ENCODE measurements at regions not wholly inside any gene's neighbourhood (a gene's known extent, or its start where the extent isn't known, plus 50 kb on each side); places are given as distances from the start of the nearest gene placed in this dataset.

- DNase-seq (ENCODE audit: low read depth, low spot score) (no peak), FAIRE-seq (no peak)
- Histone ChIP-seq H3K4me2 (ENCODE audit: control insufficient read depth, extremely low read depth, insufficient read depth, low read depth, low read length) (no peak overlapping the region), H3K9ac (ENCODE audit: control insufficient read depth, extremely low read depth, insufficient read depth, low read length) (no peak overlapping the region), H3K9me3 (ENCODE audit: control insufficient read depth, low read depth, low read length) (no peaks in the 10 kb centered on the region), H3K9me1 (ENCODE audit: control insufficient read depth, extremely low read depth, insufficient read depth, low read length) (no peaks in the 10 kb centered on the region), H3K4me3 (ENCODE audit: control insufficient read depth in 2 of 3, extremely low read depth in 1 of 3, insufficient read depth in 2 of 3, low read depth in 1 of 3, low read length in 3 of 3) (no peak overlapping the region), H3K4me1 (ENCODE audit: control insufficient read depth, extremely low read depth, insufficient read depth, low read length) (no peaks in the 10 kb centered on the region), H3K27ac (ENCODE audit: control insufficient read depth, insufficient read depth, low read length) (no peak overlapping the region), H3K79me2 (ENCODE audit: control insufficient read depth, insufficient read depth, low read length) (no peaks in the 10 kb centered on the region), H2AFZ (ENCODE audit: control insufficient read depth, low read length) (no peak overlapping the region), H3K36me3 (ENCODE audit: control insufficient read depth in 2 of 2, extremely low read depth in 1 of 2, insufficient read depth in 2 of 2, low read length in 2 of 2) (no peaks in the 10 kb centered on the region), H4K20me1 (ENCODE audit: control insufficient read depth, extremely low read depth, insufficient read depth, low read length) (no peaks in the 10 kb centered on the region), H3K27me3 (ENCODE audit: control insufficient read depth, extremely low read depth, insufficient read depth, low read length) (no peaks in the 10 kb centered on the region)
- TF ChIP-seq CTCF (optimal IDR thresholded peaks at IDR 0.05 in 1 of 3, IDR thresholded peaks at IDR 0.05 in 1 of 3, conservative IDR thresholded peaks at IDR 0.05 in 1 of 3; ENCODE audit: extremely low read depth in 1 of 3, insufficient read depth in 2 of 3, low read length in 3 of 3) (no peak), EZH2 (IDR thresholded peaks at IDR 0.05; ENCODE audit: low read length) (no peak)
- dilution Hi-C loops (cut with MboI; ENCODE audit: extremely low pct_ligation_motif_present, low sequenced_read_pairs): no loop called here
These were observed 1241.6 kb upstream of the USP15 start for GRCh38 chr12:61018571-61018970.

GRCh38 chr12:61023231-61023630 lies 1237.0 kb upstream of the USP15 start:
- DNase-seq (ENCODE audit: low read depth, low spot score) (no peak), FAIRE-seq (no peak)
- Histone ChIP-seq H3K9ac (ENCODE audit: control insufficient read depth, extremely low read depth, insufficient read depth, low read length) (no peak overlapping the region), H3K4me3 (ENCODE audit: control insufficient read depth in 2 of 3, extremely low read depth in 1 of 3, insufficient read depth in 2 of 3, low read depth in 1 of 3, low read length in 3 of 3) (no peak overlapping the region), H3K27ac (ENCODE audit: control insufficient read depth, insufficient read depth, low read length) (no peak overlapping the region), H4K20me1 (ENCODE audit: control insufficient read depth, extremely low read depth, insufficient read depth, low read length) (no peaks in the 10 kb centered on the region), H3K4me1 (ENCODE audit: control insufficient read depth, extremely low read depth, insufficient read depth, low read length) (no peaks in the 10 kb centered on the region), H3K27me3 (ENCODE audit: control insufficient read depth, extremely low read depth, insufficient read depth, low read length) (no peaks in the 10 kb centered on the region), H3K79me2 (ENCODE audit: control insufficient read depth, insufficient read depth, low read length) (no peaks in the 10 kb centered on the region), H2AFZ (ENCODE audit: control insufficient read depth, low read length) (no peak overlapping the region), H3K9me1 (ENCODE audit: control insufficient read depth, extremely low read depth, insufficient read depth, low read length) (no peaks in the 10 kb centered on the region), H3K36me3 (ENCODE audit: control insufficient read depth in 2 of 2, extremely low read depth in 1 of 2, insufficient read depth in 2 of 2, low read length in 2 of 2) (no peaks in the 10 kb centered on the region), H3K4me2 (ENCODE audit: control insufficient read depth, extremely low read depth, insufficient read depth, low read depth, low read length) (no peak overlapping the region), H3K9me3 (ENCODE audit: control insufficient read depth, low read depth, low read length) (no peaks in the 10 kb centered on the region)
- TF ChIP-seq EZH2 (IDR thresholded peaks at IDR 0.05; ENCODE audit: low read length) (no peak), CTCF (optimal IDR thresholded peaks at IDR 0.05 in 1 of 3, IDR thresholded peaks at IDR 0.05 in 1 of 3, conservative IDR thresholded peaks at IDR 0.05 in 1 of 3; ENCODE audit: extremely low read depth in 1 of 3, insufficient read depth in 2 of 3, low read length in 3 of 3) (no peak)
- dilution Hi-C loops (cut with MboI; ENCODE audit: extremely low pct_ligation_motif_present, low sequenced_read_pairs): no loop called here
